Keratinocyte (primary cell): ENCODE measurements at regions not wholly inside any gene's neighbourhood (a gene's known extent, or its start where the extent isn't known, plus 50 kb on each side); places are given as distances from the start of the nearest gene placed in this dataset.

Source experiments
- DNase-seq: peaks from one replicate; pipeline ENCODE4 v3.0.0-alpha.2; 2011; ENCODE audit warnings: low read depth, missing footprints, low spot score
- FAIRE-seq: peaks from 2 replicates; lab custom pipeline; 2011; peaks lifted over from hg19 to GRCh38; lab: Jason Lieb, UNC
- H2AFZ ChIP-seq: 2 replicates; pipeline ENCODE4 v1.6.0; 2012; ENCODE audit warnings: low read length, control low read depth, inconsistent platforms; ENCODE audit not compliant: control insufficient read depth
- H3K27ac ChIP-seq: 2 replicates; pipeline ENCODE4 v1.5.1; 2011; ENCODE audit warnings: low read length; ENCODE audit not compliant: control insufficient read depth, insufficient read depth
- H3K27me3 ChIP-seq: 3 replicates; pipeline ENCODE4 v1.6.0; 2011; ENCODE audit warnings: low read length; ENCODE audit not compliant: control insufficient read depth, insufficient read depth; ENCODE audit errors: extremely low read depth
- H3K36me3 ChIP-seq, 2 experiments: 2 replicates in 1 of 2; 3 replicates in 1 of 2; pipeline ENCODE4 v1.5.1; 2011; ENCODE audit warnings: low read length in 2 of 2, mild to moderate bottlenecking in 1 of 2; ENCODE audit not compliant: control insufficient read depth in 2 of 2, insufficient read depth in 2 of 2; ENCODE audit errors: extremely low read depth in 1 of 2
- H3K4me1 ChIP-seq: 3 replicates; pipeline ENCODE4 v1.5.1; 2011; ENCODE audit warnings: low read length; ENCODE audit not compliant: control insufficient read depth, insufficient read depth; ENCODE audit errors: extremely low read depth
- H3K4me2 ChIP-seq: 3 replicates; pipeline ENCODE4 v1.6.0; 2011; ENCODE audit warnings: low read depth, low read length; ENCODE audit not compliant: control insufficient read depth, insufficient read depth; ENCODE audit errors: extremely low read depth
- H3K4me3 ChIP-seq, 3 experiments: fragments of 200-600 bp in 1 of 3; sonication (generic) in 1 of 3; 2 replicates in 2 of 3; 3 replicates in 1 of 3; pipeline ENCODE4 v1.5.1; 2011 to 2016; ENCODE audit warnings: low read length in 3 of 3, mild to moderate bottlenecking in 3 of 3, control low read depth in 2 of 3, inconsistent platforms in 1 of 3, low read depth in 1 of 3, mixed read lengths in 1 of 3, mixed run types in 1 of 3, moderate library complexity in 1 of 3; ENCODE audit not compliant: control insufficient read depth in 2 of 3, insufficient read depth in 2 of 3; ENCODE audit errors: extremely low read depth in 1 of 3
- H3K79me2 ChIP-seq: 2 replicates; pipeline ENCODE4 v1.6.0; 2012; ENCODE audit warnings: low read length; ENCODE audit not compliant: control insufficient read depth, insufficient read depth
- H3K9ac ChIP-seq: 3 replicates; pipeline ENCODE4 v1.6.0; 2011; ENCODE audit warnings: low read length; ENCODE audit not compliant: control insufficient read depth, insufficient read depth; ENCODE audit errors: extremely low read depth
- H3K9me1 ChIP-seq: 3 replicates; pipeline ENCODE4 v1.6.0; 2011; ENCODE audit warnings: low read length; ENCODE audit not compliant: control insufficient read depth, insufficient read depth; ENCODE audit errors: extremely low read depth
- H3K9me3 ChIP-seq: 2 replicates; pipeline ENCODE4 v1.5.1; 2012; ENCODE audit warnings: low read depth, low read length; ENCODE audit not compliant: control insufficient read depth
- H4K20me1 ChIP-seq: 3 replicates; pipeline ENCODE4 v1.6.0; 2011; ENCODE audit warnings: low read length; ENCODE audit not compliant: control insufficient read depth, insufficient read depth; ENCODE audit errors: extremely low read depth
- EZH2 ChIP-seq: IDR thresholded peaks from one replicate; pipeline ENCODE4 v1.6.1; 2012; ENCODE audit warnings: inconsistent platforms, mild to moderate bottlenecking, low read length, moderate library complexity
- dilution Hi-C: fragments of 300-500 bp; cut with MboI; formaldehyde crosslinking; loops from one replicate; pipeline ENCODE4 v1.7.0; 2020; ENCODE audit warnings: low sequenced_read_pairs; ENCODE audit not compliant: extremely low pct_ligation_motif_present
- TF ChIP-seq, protein P1 (sequence below), 3 experiments: IDR thresholded peaks in 1 of 3; conservative IDR thresholded peaks in 1 of 3; optimal IDR thresholded peaks in 1 of 3; 2 replicates in 2 of 3; 3 replicates in 1 of 3; pipeline versions ENCODE3 to v1.5.1; 2011; ENCODE audit warnings: low read length in 3 of 3, mild to moderate bottlenecking in 3 of 3, moderate library complexity in 2 of 3, control low read depth in 1 of 3, inconsistent platforms in 1 of 3; ENCODE audit not compliant: insufficient read depth in 2 of 3; ENCODE audit errors: extremely low read depth in 1 of 3

DNA sequence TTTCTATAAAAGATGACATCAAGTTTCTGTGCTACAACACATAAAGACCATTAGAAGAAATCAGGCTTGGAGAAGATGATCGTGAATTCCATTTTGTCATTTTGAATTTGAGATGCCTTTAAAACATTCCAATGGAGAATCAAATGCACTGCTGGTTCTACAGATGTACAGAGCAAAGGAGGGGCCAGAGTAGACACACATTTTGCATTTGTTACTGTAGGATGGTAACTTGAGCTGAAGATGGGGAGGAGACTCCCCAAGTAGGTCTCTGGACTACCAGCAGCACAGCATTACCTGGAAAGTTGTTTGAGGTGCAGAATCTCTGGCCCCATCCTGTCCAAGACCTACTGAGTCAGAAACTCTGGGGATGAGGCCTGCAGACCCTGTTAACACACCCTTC is 121.6 kb upstream of the RALGAPA2 start:
- dilution Hi-C loops, result no loop called here
- no peak for TF ChIP-seq EZH2
- TF ChIP-seq, protein P1, sequence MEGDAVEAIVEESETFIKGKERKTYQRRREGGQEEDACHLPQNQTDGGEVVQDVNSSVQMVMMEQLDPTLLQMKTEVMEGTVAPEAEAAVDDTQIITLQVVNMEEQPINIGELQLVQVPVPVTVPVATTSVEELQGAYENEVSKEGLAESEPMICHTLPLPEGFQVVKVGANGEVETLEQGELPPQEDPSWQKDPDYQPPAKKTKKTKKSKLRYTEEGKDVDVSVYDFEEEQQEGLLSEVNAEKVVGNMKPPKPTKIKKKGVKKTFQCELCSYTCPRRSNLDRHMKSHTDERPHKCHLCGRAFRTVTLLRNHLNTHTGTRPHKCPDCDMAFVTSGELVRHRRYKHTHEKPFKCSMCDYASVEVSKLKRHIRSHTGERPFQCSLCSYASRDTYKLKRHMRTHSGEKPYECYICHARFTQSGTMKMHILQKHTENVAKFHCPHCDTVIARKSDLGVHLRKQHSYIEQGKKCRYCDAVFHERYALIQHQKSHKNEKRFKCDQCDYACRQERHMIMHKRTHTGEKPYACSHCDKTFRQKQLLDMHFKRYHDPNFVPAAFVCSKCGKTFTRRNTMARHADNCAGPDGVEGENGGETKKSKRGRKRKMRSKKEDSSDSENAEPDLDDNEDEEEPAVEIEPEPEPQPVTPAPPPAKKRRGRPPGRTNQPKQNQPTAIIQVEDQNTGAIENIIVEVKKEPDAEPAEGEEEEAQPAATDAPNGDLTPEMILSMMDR (optimal IDR thresholded peaks at IDR 0.05 in 1 of 3, IDR thresholded peaks at IDR 0.05 in 1 of 3, conservative IDR thresholded peaks at IDR 0.05 in 1 of 3; ENCODE audit: extremely low read depth in 1 of 3, insufficient read depth in 2 of 3, low read length in 3 of 3), result no peak
- no peak overlapping the region for H3K27ac ChIP-seq
- DNase-seq (no peak), FAIRE-seq (no peak)
- no peaks in the 10 kb centered on the region for H3K27me3 ChIP-seq
- H3K4me3 ChIP-seq, result no peak overlapping the region
- no peak overlapping the region for H3K4me2 ChIP-seq
- no peak overlapping the region for H2AFZ ChIP-seq
- H4K20me1 ChIP-seq, result no peaks in the 10 kb centered on the region
- H3K9me3 ChIP-seq, result no peaks in the 10 kb centered on the region
- H3K9ac ChIP-seq, result no peak overlapping the region
- no peaks in the 10 kb centered on the region for H3K4me1 ChIP-seq
- no peaks in the 10 kb centered on the region for H3K79me2 ChIP-seq
- no peaks in the 10 kb centered on the region for H3K9me1 ChIP-seq
- H3K36me3 ChIP-seq, result no peaks in the 10 kb centered on the region

- H3K36me3 ChIP-seq, result no peaks in the 10 kb centered on the region
- H4K20me1 ChIP-seq, result no peaks in the 10 kb centered on the region
- no peak for TF ChIP-seq EZH2
- TF ChIP-seq, protein P1 (optimal IDR thresholded peaks at IDR 0.05 in 1 of 3, IDR thresholded peaks at IDR 0.05 in 1 of 3, conservative IDR thresholded peaks at IDR 0.05 in 1 of 3; ENCODE audit: extremely low read depth in 1 of 3, insufficient read depth in 2 of 3, low read length in 3 of 3), result no peak
- no peak overlapping the region for H3K27ac ChIP-seq
- FAIRE-seq, result no peak
- no peaks in the 10 kb centered on the region for H3K27me3 ChIP-seq
- DNase-seq, result no peak
- H3K9ac ChIP-seq, result no peak overlapping the region
- dilution Hi-C loops, result no loop called here
- no peak overlapping the region for H2AFZ ChIP-seq
- no peak overlapping the region for H3K4me3 ChIP-seq
- no peaks in the 10 kb centered on the region for H3K4me1 ChIP-seq
- H3K4me2 ChIP-seq, result no peak overlapping the region
- no peaks in the 10 kb centered on the region for H3K9me3 ChIP-seq
- no peaks in the 10 kb centered on the region for H3K9me1 ChIP-seq
- no peaks in the 10 kb centered on the region for H3K79me2 ChIP-seq
Measured at GRCh38 chr20:20832715-20833114, 120.3 kb upstream of the RALGAPA2 start.
